Fibroblast of skin of left biceps (primary cell): ENCODE measurements at regions not wholly inside any gene's neighbourhood (a gene's known extent, or its start where the extent isn't known, plus 50 kb on each side); places are given as distances from the start of the nearest gene placed in this dataset.

ENCODE experiments used
- DNase-seq, 2 experiments: peaks; one replicate each; pipeline ENCODE4 v3.0.0-alpha.2; 2013; ENCODE audit warnings: low read depth in 2 of 2

DNA sequence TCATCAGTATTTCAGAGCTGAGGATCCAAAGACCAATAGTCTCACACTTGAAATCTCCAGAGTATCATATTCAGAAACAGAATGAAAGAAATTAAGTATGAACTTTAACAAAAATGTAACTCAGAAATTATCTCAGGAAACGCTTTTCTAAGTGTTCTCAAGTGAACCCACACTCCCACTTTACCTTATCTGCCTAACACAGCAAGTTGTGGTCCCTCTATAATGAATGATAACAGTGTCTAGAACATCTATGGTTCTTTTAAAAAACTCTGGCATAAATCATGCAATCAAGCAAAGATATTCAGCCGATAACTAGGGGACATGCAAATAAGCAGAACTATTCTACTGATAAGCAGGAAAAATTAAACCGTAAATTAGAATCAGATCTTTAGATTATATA is 1574.2 kb downstream of the PLA2G4A start:
- DNase-seq, result no peak

GRCh38 chr1:188406636-188407035 is 1577.9 kb downstream of the PLA2G4A start:
- no peak for DNase-seq

DNA sequence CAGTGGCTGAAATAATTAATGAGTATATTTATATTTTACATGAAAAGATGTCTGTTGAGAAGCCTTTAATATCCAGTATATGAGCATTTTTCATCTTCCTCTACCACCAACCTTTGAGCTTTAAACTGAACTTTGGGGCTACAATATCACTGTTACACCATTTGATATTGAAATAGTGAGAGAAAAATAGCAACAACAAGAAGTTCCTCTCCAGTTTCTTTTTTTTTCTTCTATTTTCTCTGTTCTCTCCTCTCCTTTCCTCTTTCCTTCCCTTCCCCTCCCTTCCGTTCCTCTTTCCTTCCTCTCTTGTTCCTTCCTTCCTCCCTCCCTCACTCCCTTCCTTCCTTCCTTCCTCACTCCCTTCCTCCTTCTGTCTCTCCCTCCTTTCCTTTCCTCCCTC is 1591.4 kb downstream of the PLA2G4A start:
- DNase-seq, result no peak

DNA sequence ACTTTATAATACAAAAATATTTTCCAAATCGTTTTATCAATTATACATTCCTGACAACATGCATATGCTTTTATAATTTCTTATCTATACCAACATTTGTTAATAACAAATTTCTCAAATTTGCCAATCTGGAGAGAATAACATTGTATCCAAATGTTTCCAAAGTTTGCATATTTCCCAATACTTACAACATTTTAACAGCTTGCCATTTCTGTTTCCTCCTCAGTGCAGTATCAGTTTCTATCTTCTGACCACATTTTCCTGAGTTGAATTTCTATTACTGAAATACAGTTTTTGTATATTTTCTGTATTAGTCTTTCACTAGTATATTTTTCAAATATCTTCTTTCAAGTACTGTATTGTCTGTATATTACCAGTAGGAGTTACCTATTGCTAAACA is 1594.3 kb downstream of the PLA2G4A start:
- no peak for DNase-seq

DNA sequence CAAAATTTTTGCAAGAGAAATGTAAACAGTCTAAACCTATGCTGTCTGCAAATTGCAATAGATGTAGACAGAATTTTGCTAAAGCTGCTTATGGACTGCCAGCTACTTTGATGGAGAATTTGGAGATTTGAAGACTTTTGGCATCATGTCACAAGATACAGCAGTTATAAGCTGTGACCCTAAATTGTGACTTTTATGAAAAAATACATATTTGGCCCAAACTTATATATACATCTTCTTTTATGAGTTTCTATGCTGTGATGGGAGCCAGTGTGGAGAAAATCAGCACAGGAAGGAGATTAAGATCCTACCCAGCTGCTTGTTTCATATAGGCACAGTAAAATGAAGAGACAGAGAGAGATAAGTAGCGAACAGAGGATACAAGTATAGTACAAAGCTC is 1595.4 kb downstream of the PLA2G4A start:
- DNase-seq, result no peak

- DNase-seq, result peak; percentile 72 to 75
Observed at GRCh38 chr1:188425687-188426086, 1596.9 kb downstream of the PLA2G4A start.

- DNase-seq, result no peak
Observed at GRCh38 chr1:188426561-188426960, 1597.8 kb downstream of the PLA2G4A start.

DNA sequence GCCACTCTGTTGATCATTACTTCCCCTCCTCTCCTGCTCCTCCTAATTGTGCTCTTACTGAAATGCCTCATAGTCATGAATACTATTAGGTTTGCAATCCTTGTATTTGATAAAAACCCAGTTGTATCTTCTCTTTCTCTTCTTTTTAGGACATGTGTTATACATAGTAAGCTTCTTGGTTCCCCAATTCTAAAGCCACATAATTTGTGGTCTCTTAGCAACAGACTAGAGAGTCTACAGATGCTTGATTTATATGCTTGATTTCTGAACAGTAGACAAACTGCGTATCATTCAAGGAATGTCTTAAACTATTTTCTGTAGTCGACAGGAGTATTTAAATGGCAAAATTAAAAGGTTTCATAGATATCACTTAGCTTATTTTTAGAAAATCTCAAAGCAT is 1598.9 kb downstream of the PLA2G4A start:
- DNase-seq, result no peak

DNA sequence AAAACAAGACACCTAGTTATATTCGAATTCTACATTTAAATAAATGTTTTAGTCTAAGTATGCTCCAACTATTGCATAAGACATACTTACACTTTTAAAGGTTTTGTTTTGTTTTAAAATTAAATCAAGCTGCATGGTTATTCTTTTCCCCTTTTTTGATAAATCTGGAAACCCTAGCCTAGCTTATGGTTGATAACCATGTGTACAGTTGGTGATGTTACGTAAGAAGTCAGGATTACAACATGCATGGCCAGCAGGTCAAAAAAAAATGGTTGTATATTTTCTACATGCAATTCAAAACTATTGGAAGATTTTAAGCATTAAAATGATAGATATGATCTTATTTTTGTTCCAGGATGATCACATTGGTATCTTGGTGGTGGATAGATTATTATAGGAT is 1600.6 kb downstream of the PLA2G4A start:
- peak; percentile 21 to 37 for DNase-seq

- DNase-seq, result peak in 1 of 2 experiments; percentile 20
Observed at GRCh38 chr1:188432427-188432826, 1603.7 kb downstream of the PLA2G4A start.

DNA sequence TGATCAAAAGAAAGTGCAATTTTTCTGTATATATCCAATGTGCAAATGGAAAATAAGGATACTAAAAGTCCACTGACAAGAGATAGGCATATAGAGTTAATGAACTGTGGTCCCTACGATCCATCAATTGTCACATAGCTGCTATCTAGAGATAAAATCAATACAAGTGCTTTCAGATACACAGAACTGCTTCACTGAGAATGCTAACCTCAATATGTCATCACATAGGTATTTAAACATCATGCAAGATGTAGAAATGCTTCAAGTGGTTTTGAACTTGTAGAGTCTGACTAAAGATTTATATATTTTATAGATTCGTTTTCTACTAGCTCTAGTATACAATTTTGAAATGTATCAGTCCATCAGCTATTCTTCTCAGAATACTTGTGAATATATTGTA is 1604.7 kb downstream of the PLA2G4A start:
- DNase-seq, result peak; percentile 54 to 56

- DNase-seq, result no peak
Observed at GRCh38 chr1:188444526-188444925, 1615.8 kb downstream of the PLA2G4A start.

- DNase-seq, result no peak
Observed at GRCh38 chr1:188462837-188463236, 1634.1 kb downstream of the PLA2G4A start.

- DNase-seq, result no peak
Observed at GRCh38 chr1:188463919-188464318, 1635.2 kb downstream of the PLA2G4A start.

GRCh38 chr1:188466539-188466938 is 1637.8 kb downstream of the PLA2G4A start:
- DNase-seq, result no peak

DNA sequence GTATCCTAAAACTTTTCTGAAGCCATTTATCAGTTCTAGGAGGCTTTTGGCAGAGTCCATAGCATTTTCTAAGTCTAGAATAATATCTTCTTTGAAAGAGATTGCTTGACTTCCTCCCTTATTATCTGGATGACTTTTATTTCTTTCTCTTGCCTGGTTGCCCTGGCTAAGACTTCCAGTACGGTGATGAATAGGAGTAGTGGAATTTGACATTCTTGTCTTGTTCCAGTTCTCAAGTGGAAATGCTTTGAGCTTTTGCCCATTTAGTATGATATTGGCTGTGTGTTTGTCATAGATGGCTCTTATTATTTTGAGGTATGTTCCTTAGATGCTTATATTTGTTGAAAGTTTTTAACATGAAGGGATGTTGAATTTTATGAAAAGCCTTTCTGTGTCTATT is 1647.9 kb downstream of the PLA2G4A start:
- no peak for DNase-seq

- DNase-seq, result no peak
Observed at GRCh38 chr1:188489336-188490112, 1660.8 kb downstream of the PLA2G4A start.

DNA sequence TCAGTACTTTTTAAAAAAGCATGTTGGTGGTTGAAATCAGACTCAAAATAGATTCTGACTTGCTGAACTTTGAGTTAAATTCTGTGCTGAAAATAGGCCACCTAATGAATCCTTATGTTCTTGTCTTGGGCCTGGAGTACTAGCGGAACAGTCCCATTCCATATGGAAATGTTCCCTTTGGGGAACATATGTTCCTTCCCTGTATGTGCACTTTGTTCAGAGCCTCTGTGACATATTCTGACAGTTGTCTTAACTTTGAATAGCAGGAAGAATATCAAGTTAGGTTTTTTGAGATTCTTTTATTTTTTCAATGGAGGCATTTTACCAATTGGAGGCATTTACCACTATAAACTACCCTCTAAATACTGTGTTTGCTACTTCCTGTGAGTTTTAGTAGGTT is 1667.8 kb downstream of the PLA2G4A start:
- no peak for DNase-seq

DNA sequence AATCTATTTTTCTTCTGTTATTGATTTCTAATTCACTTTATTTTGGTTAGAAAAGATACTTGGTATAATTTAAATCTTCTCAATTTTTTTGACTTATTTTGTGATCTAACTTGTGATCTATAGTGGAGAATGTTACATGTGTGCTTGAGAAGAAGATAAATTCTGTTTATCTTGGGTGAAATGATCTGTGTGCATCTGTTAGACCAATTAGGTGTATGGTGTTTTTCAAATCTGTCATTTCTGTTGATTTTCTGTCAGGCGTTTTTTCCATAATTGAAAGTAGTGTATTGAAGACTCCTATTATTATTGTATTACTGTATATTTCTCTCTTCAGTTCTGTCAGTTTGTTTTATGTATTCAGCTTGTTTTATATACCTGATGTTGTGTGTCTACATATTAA is 1668.3 kb downstream of the PLA2G4A start:
- DNase-seq, result no peak

- no peak for DNase-seq
Observed at GRCh38 chr1:188499690-188500089, 1670.9 kb downstream of the PLA2G4A start.

GRCh38 chr1:188514917-188515316 is 1686.2 kb downstream of the PLA2G4A start:
- DNase-seq, result no peak

GRCh38 chr1:188517139-188517538 is 1688.4 kb downstream of the PLA2G4A start:
- no peak for DNase-seq

- DNase-seq, result no peak
Observed at GRCh38 chr1:188551176-188551575, 1722.4 kb downstream of the PLA2G4A start.

GRCh38 chr1:188557053-188557452 is 1728.3 kb downstream of the PLA2G4A start:
- DNase-seq, result no peak
